ENCODE measurements at regions not wholly inside any gene's neighbourhood (a gene's known extent, or its start where the extent isn't known, plus 50 kb on each side); places are given as distances from the start of the nearest gene placed in this dataset.

DNA sequence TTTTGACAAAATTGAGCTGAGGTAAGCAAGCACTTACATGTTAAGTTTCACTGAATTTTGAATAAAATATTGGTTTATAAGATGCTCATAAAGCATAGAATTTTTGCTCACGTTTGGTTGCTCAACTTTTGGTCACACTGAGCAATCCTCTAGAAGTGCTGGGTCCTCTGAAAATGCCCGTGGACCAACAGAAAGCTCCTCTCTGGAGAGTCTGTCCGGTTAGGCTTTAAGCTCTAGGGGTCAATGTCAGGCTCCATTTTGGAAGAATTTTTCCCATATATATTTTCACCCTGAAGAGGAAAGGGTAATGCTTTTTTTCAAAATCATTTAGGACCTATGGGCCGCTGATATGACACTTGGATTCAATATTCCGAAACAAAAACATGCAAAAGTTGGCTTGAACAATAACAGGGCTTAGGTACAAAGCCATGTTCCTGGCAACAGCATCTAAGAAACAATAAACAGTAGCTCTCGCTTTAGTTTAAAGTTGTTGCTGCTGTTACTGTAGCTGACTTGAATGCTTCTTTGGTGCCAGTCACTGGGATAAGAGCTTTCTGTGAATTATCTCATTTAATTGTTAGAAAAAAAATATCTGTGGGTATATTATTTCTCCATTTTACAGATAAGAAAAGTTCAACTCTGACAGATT lies 131.7 kb upstream of the ESRRG start:
- H3K27ac ChIP-seq, result no peak overlapping the region
- no peak for DNase-seq (ENCODE audit: low spot score)
- TF ChIP-seq, protein P1, sequence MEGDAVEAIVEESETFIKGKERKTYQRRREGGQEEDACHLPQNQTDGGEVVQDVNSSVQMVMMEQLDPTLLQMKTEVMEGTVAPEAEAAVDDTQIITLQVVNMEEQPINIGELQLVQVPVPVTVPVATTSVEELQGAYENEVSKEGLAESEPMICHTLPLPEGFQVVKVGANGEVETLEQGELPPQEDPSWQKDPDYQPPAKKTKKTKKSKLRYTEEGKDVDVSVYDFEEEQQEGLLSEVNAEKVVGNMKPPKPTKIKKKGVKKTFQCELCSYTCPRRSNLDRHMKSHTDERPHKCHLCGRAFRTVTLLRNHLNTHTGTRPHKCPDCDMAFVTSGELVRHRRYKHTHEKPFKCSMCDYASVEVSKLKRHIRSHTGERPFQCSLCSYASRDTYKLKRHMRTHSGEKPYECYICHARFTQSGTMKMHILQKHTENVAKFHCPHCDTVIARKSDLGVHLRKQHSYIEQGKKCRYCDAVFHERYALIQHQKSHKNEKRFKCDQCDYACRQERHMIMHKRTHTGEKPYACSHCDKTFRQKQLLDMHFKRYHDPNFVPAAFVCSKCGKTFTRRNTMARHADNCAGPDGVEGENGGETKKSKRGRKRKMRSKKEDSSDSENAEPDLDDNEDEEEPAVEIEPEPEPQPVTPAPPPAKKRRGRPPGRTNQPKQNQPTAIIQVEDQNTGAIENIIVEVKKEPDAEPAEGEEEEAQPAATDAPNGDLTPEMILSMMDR (IDR thresholded peaks at IDR 0.05), result no peak
- H3K4me3 ChIP-seq, result no peak overlapping the region

DNA sequence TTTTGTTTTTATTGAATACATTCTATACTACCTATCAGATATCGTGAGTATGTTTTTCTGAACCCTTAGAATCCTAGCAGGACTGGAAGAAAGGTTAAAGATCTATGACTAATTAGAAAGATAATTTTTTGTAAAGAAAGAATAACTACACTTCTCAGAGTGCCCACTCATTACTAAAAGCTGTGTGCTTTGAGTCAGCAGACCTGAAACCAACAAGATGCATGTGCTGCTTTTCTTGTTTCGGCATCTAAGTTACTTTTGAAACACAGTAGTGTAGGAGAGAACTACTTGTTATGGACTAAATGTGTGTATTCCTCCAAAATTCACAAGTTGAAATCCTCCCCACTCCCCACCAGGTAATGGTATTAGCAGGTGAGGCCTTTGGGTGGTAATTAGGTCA lies 127.8 kb upstream of the ESRRG start:
- no peak for DNase-seq (ENCODE audit: low spot score)
- Histone ChIP-seq H3K27ac (no peak overlapping the region), H3K4me3 (no peak overlapping the region)
- TF ChIP-seq, protein P1 (IDR thresholded peaks at IDR 0.05), result no peak

GRCh38 chr1:216849146-216849545 lies 125.9 kb upstream of the ESRRG start:
- no peak overlapping the region for H3K27ac ChIP-seq
- TF ChIP-seq, protein P1 (IDR thresholded peaks at IDR 0.05), result no peak
- DNase-seq (ENCODE audit: low spot score), result no peak
- no peak overlapping the region for H3K4me3 ChIP-seq

- no peak for DNase-seq (ENCODE audit: low spot score)
- TF ChIP-seq, protein P1 (IDR thresholded peaks at IDR 0.05), result no peak
- Histone ChIP-seq H3K4me3 (no peak overlapping the region), H3K27ac (no peak overlapping the region)
Observed at GRCh38 chr1:216847397-216848036, 124.3 kb upstream of the ESRRG start.

GRCh38 chr1:216846339-216846738 lies 123.1 kb upstream of the ESRRG start:
- TF ChIP-seq, protein P1 (IDR thresholded peaks at IDR 0.05), result no peak
- Histone ChIP-seq H3K4me3 (no peak overlapping the region), H3K27ac (no peak overlapping the region)
- no peak for DNase-seq (ENCODE audit: low spot score)

DNA sequence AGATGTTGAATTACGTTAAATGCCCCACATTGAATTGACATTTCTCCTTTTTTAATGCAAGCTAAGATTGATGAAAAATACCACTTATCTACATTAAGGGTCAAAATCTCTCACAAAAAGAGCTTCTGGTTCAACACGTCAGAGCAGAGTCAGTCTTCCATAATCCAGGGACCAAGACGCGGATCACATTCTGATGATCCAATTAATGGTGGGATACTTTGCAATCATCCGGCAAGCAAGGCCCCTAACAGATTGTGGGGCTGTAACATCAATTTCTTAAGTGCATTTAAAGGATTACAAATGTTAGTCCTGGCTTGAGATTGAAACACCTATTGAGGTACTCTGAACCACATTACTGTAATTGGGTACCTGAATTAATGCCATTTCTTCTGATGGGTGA lies 120.2 kb upstream of the ESRRG start:
- no peak for DNase-seq (ENCODE audit: low spot score)
- no peak overlapping the region for H3K4me3 ChIP-seq
- H3K27ac ChIP-seq, result no peak overlapping the region
- TF ChIP-seq, protein P1 (IDR thresholded peaks at IDR 0.05), result no peak

DNA sequence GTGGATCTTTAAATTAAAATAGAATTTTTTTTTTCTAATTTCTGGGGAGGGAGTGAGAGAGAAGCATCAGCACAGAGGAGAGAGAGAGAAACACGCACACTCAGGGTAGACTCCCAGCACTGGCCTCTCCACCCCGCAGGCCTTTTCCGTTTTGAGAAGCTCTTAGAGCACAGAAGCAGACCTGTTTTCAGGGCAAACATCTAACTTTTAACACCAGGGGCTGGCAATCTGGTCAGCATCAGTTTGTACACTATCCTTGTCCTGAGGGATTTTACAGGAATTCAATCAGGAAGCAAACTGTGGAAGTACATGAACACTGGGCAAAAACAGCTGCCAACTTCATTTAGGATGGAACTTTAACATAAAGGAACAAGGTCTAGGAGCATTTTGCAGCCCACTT lies 117.9 kb upstream of the ESRRG start:
- no peak for DNase-seq (ENCODE audit: low spot score)
- TF ChIP-seq, protein P1 (IDR thresholded peaks at IDR 0.05), result no peak
- H3K4me3 ChIP-seq, result no peak overlapping the region
- no peak overlapping the region for H3K27ac ChIP-seq
